H1 (cell line): ENCODE measurements at regions not wholly inside any gene's neighbourhood (a gene's known extent, or its start where the extent isn't known, plus 50 kb on each side); places are given as distances from the start of the nearest gene placed in this dataset.

ENCODE experiments used
- CTCF ChIA-PET: fragments of 300-600 bp; sonication (Branson Sonifier 250); formaldehyde crosslinking; loops from one replicate; lab custom pipeline; 2021; ENCODE audit not compliant: partially characterized antibody; lab: Charles Lee
- POLR2A ChIA-PET: fragments of 300-600 bp; sonication (Branson Sonifier 250); formaldehyde crosslinking; loops from one replicate; lab custom pipeline; 2021; ENCODE audit warnings: inconsistent platforms; ENCODE audit not compliant: partially characterized antibody; lab: Charles Lee
- DNase-seq, 2 experiments: peaks; one replicate each; pipeline versions ENCODE4 v3.0.0 to v3.0.0-alpha.2; 2010 to 2022; ENCODE audit warnings: low spot score in 2 of 2, low read depth in 1 of 2, mixed read lengths in 1 of 2
- FAIRE-seq: peaks from 2 replicates; lab custom pipeline; 2011; peaks lifted over from hg19 to GRCh38; lab: Jason Lieb, UNC
- H2AFZ ChIP-seq: 2 replicates; pipeline ENCODE4 v1.8.1; 2012; ENCODE audit warnings: low read length, inconsistent platforms
- H2AK5ac ChIP-seq: 2 replicates; pipeline ENCODE4 v1.6.1; 2013; ENCODE audit warnings: low read depth, low read length
- H2BK120ac ChIP-seq: replicated peaks from 2 replicates; pipeline ENCODE3; 2013; ENCODE audit warnings: low read depth, low read length, inconsistent platforms
- H2BK12ac ChIP-seq: 2 replicates; pipeline ENCODE4 v1.6.1; 2013; ENCODE audit warnings: low read depth, low read length
- H2BK15ac ChIP-seq: 2 replicates; pipeline ENCODE4 v1.6.1; 2013; ENCODE audit warnings: low read length
- H2BK20ac ChIP-seq: 2 replicates; pipeline ENCODE4 v1.6.1; 2013; ENCODE audit warnings: low read length
- H2BK5ac ChIP-seq: 2 replicates; pipeline ENCODE4 v1.6.1; 2013; ENCODE audit warnings: low read depth, low read length
- H3K14ac ChIP-seq: 2 replicates; pipeline ENCODE4 v1.6.1; 2013; ENCODE audit warnings: inconsistent platforms; ENCODE audit not compliant: insufficient read length
- H3K18ac ChIP-seq: 2 replicates; pipeline ENCODE4 v1.6.1; 2013; ENCODE audit warnings: low read length; ENCODE audit errors: extremely low read depth
- H3K23ac ChIP-seq: 2 replicates; pipeline ENCODE4 v1.6.1; 2013; ENCODE audit warnings: inconsistent platforms; ENCODE audit not compliant: insufficient read length
- H3K23me2 ChIP-seq: 2 replicates; pipeline ENCODE4 v1.6.1; 2013; ENCODE audit warnings: low read depth, low read length
- H3K27ac ChIP-seq: 2 replicates; pipeline ENCODE4 v1.6.1; 2011; ENCODE audit warnings: low read depth, low read length, inconsistent platforms
- H3K27me3 ChIP-seq, 4 experiments: replicated peaks in 1 of 4; 1 replicate in 1 of 4; 2 replicates in 3 of 4; pipeline versions ENCODE4 v1.6.1 to v1.8.1; 2011 to 2013; ENCODE audit warnings: low read length in 3 of 4, mild to moderate bottlenecking in 3 of 4, inconsistent platforms in 2 of 4, mixed read lengths in 2 of 4, moderate library complexity in 1 of 4; ENCODE audit not compliant: control insufficient read depth in 3 of 4, insufficient read depth in 3 of 4; ENCODE audit errors: extremely low read depth in 1 of 4
- H3K36me3 ChIP-seq, 4 experiments: 2 replicates each; pipeline versions ENCODE4 v1.6.1 to v1.8.1; 2011 to 2013; ENCODE audit warnings: mild to moderate bottlenecking in 4 of 4, low read length in 3 of 4, moderate library complexity in 2 of 4, control low read depth in 1 of 4, inconsistent platforms in 1 of 4; ENCODE audit not compliant: insufficient read depth in 4 of 4, control insufficient read depth in 2 of 4
- H3K4ac ChIP-seq: replicated peaks from 2 replicates; pipeline ENCODE3; 2013; ENCODE audit warnings: low read length, low read depth, mixed read lengths, inconsistent platforms; ENCODE audit not compliant: insufficient read length
- H3K4me1 ChIP-seq, 4 experiments: replicated peaks in 1 of 4; 1 replicate in 1 of 4; 2 replicates in 3 of 4; pipeline versions ENCODE4 v1.6.1 to v1.8.1; 2011 to 2013; ENCODE audit warnings: low read length in 3 of 4, inconsistent platforms in 2 of 4, mixed read lengths in 1 of 4; ENCODE audit not compliant: insufficient read depth in 4 of 4, control insufficient read depth in 3 of 4
- H3K4me2 ChIP-seq, 2 experiments: 2 replicates each; pipeline versions ENCODE4 v1.6.1 to v1.8.1; 2011 to 2013; ENCODE audit warnings: low read depth in 2 of 2, low read length in 2 of 2, control low read depth in 1 of 2, inconsistent platforms in 1 of 2, mild to moderate bottlenecking in 1 of 2; ENCODE audit not compliant: insufficient read depth in 1 of 2
- H3K4me3 ChIP-seq, 4 experiments: fragments of 200-600, 300-600 bp in 1 of 4; sonication (generic), shearing (Covaris generic), sonication (Bioruptor Twin) in 1 of 4; 2 replicates each; pipeline versions ENCODE4 v1.5.1 to v1.8.1; 2011 to 2016; ENCODE audit warnings: low read length in 4 of 4, low read depth in 3 of 4, control low read depth in 2 of 4, inconsistent platforms in 2 of 4, mild to moderate bottlenecking in 2 of 4, mixed read lengths in 1 of 4, moderate library complexity in 1 of 4; ENCODE audit not compliant: insufficient read depth in 2 of 4; ENCODE audit errors: extremely low read depth in 1 of 4
- H3K56ac ChIP-seq: replicated peaks from 2 replicates; pipeline ENCODE3; 2013; ENCODE audit warnings: low read depth, mild to moderate bottlenecking, mixed read lengths, low read length, inconsistent platforms; ENCODE audit not compliant: insufficient read length
- H3K79me1 ChIP-seq: 2 replicates; pipeline ENCODE4 v1.6.1; 2013; ENCODE audit warnings: low read depth, low read length, control low read depth
- H3K79me2 ChIP-seq, 2 experiments: 2 replicates each; pipeline versions ENCODE4 v1.6.1 to v1.8.1; 2012 to 2013; ENCODE audit warnings: low read length in 2 of 2, mild to moderate bottlenecking in 2 of 2, inconsistent platforms in 1 of 2; ENCODE audit not compliant: insufficient read depth in 2 of 2, control insufficient read depth in 1 of 2
- H3K9ac ChIP-seq, 4 experiments: replicated peaks in 1 of 4; 1 replicate in 1 of 4; 2 replicates in 3 of 4; pipeline versions ENCODE4 v1.6.1 to v1.8.1; 2011 to 2013; ENCODE audit warnings: low read depth in 3 of 4, low read length in 3 of 4, control low read depth in 2 of 4, mild to moderate bottlenecking in 2 of 4, moderate library complexity in 2 of 4, inconsistent platforms in 1 of 4; ENCODE audit errors: extremely low read depth in 1 of 4
- H3K9me3 ChIP-seq, 2 experiments: 2 replicates each; pipeline versions ENCODE4 v1.6.1 to v1.8.1; 2012 to 2013; ENCODE audit warnings: mild to moderate bottlenecking in 2 of 2, moderate library complexity in 2 of 2, control low read depth in 1 of 2, inconsistent platforms in 1 of 2, low read depth in 1 of 2, low read length in 1 of 2, mixed read lengths in 1 of 2; ENCODE audit not compliant: insufficient read depth in 2 of 2
- H4K20me1 ChIP-seq, 2 experiments: replicated peaks in 1 of 2; 2 replicates each; pipeline versions ENCODE3 to v1.8.1; 2011 to 2013; ENCODE audit warnings: inconsistent platforms in 2 of 2, low read length in 2 of 2, mild to moderate bottlenecking in 1 of 2; ENCODE audit not compliant: insufficient read depth in 2 of 2, control insufficient read depth in 1 of 2
- H4K5ac ChIP-seq: 2 replicates; pipeline ENCODE4 v1.6.1; 2013; ENCODE audit warnings: low read length, low read depth, mixed read lengths, inconsistent platforms; ENCODE audit not compliant: insufficient read length
- H4K8ac ChIP-seq: 2 replicates; pipeline ENCODE4 v1.8.0; 2013; ENCODE audit warnings: mild to moderate bottlenecking, moderate library complexity, low read length, inconsistent platforms; ENCODE audit not compliant: insufficient read depth; ENCODE audit errors: extremely low read depth
- H4K91ac ChIP-seq: replicated peaks from 2 replicates; pipeline ENCODE3; 2013; ENCODE audit warnings: low read length, mixed read lengths, inconsistent platforms; ENCODE audit not compliant: insufficient read length
- CTBP2 ChIP-seq: IDR thresholded peaks from 2 replicates; pipeline ENCODE4 v1.7.0; 2011; ENCODE audit warnings: borderline replicate concordance, mild to moderate bottlenecking, moderate library complexity, mixed read lengths, low read length; ENCODE audit not compliant: insufficient read depth, insufficient read length
- EGR1 ChIP-seq: IDR thresholded peaks from 2 replicates; pipeline ENCODE4 v1.6.1; 2011; ENCODE audit warnings: low read depth, low read length, borderline replicate concordance
- GTF2F1 ChIP-seq: IDR thresholded peaks from 2 replicates; pipeline ENCODE4 v1.6.1; 2012; ENCODE audit warnings: low read depth, low read length, improper control_type of control experiment, borderline replicate concordance
- HDAC6 ChIP-seq: IDR thresholded peaks from one replicate; pipeline ENCODE4 v1.7.1; 2012; ENCODE audit warnings: low read depth, mild to moderate bottlenecking, inconsistent platforms, low read length, moderate library complexity
- NANOG ChIP-seq: IDR thresholded peaks from 2 replicates; pipeline ENCODE4 v1.6.1; 2011; ENCODE audit warnings: low read length, low read depth, mild to moderate bottlenecking, inconsistent platforms; ENCODE audit not compliant: insufficient read depth, poor library complexity, severe bottlenecking
- POLR2AphosphoS5 ChIP-seq: IDR thresholded peaks from 2 replicates; pipeline ENCODE4 v1.6.1; 2011; ENCODE audit warnings: low read depth, low read length
- TCF12 ChIP-seq: IDR thresholded peaks from 2 replicates; pipeline ENCODE4 v1.6.1; 2011; ENCODE audit warnings: low read depth, mild to moderate bottlenecking, low read length
- WGBS, 2 experiments: shearing (Covaris generic) in 1 of 2; methylation state at CpG; one replicate each; pipeline versions ENCODE4 v1.1.6 to v1.1.7; 2013 to 2015; ENCODE audit warnings: low lambda C conversion rate in 2 of 2, mixed read lengths in 2 of 2, inconsistent platforms in 1 of 2, low coverage in 1 of 2, missing lambda C conversion rate in 1 of 2; ENCODE audit not compliant: insufficient replicate concordance in 2 of 2, insufficient coverage in 1 of 2, insufficient read length in 1 of 2; ENCODE audit errors: extremely low coverage in 1 of 2, missing lambda C conversion rate in 1 of 2; 5-methylcytosine and 5-hydroxymethylcytosine counted together

DNA sequence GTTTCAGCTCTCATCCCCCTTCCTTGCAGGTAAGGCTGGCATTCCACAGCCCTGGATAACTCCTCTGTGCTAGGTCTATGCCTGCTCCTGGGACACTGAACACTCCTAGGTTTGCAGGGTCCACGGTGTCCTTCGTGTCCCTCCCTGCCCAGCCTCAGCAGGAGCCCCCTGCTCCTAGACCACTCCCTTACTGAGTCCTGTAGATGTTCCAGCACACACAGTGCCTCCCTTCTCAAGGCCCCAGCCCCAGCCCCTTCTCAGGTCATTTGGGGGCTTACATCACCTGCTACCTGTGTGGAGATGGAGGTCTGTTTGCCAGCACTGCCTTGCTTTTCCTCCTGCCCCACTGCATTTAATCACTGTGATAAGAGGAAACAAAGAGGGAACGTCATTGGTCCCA lies 146.4 kb upstream of the TNP1 start:
- H3K4me1 ChIP-seq: no peaks in the 10 kb centered on the region
- no peaks in the 10 kb centered on the region for H3K9me3 ChIP-seq
- H4K91ac ChIP-seq: no peak overlapping the region
- H2BK5ac ChIP-seq: no peak overlapping the region
- no peak overlapping the region for H3K14ac ChIP-seq
- H4K5ac ChIP-seq: no peak overlapping the region
- H2AFZ ChIP-seq: no peak overlapping the region
- no peak overlapping the region for H3K23ac ChIP-seq
- no peaks in the 10 kb centered on the region for H4K20me1 ChIP-seq
- H3K4ac ChIP-seq: no peak overlapping the region
- H3K4me2 ChIP-seq: no peak overlapping the region
- no peak overlapping the region for H3K4me3 ChIP-seq
- no peak overlapping the region for H2BK12ac ChIP-seq
- H3K79me2 ChIP-seq: no peaks in the 10 kb centered on the region
- no peak overlapping the region for H2BK120ac ChIP-seq
- H3K27me3 ChIP-seq: 0 out of 7 replicates have a peak, but pooled peaks cover 0 to 2% (median 0%) of the 10 kb centered on the region in 4 experiments
- CTCF ChIA-PET: no interaction called here
- FAIRE-seq: no peak
- H3K9ac ChIP-seq: no peak overlapping the region
- TF ChIP-seq GTF2F1 (no peak), TCF12 (no peak), HDAC6 (no peak), POLR2AphosphoS5 (no peak), EGR1 (no peak), CTBP2 (no peak), NANOG (no peak)
- no peak overlapping the region for H2BK20ac ChIP-seq
- no peaks in the 10 kb centered on the region for H3K23me2 ChIP-seq
- no peak overlapping the region for H2BK15ac ChIP-seq
- no peak overlapping the region for H3K27ac ChIP-seq
- H3K18ac ChIP-seq: no peak overlapping the region
- H2AK5ac ChIP-seq: no peak overlapping the region
- 95% methylated on average over 3 of the region's 3 CpGs; no CpG with 5 or more reads in 1 of the 2 experiments for WGBS, 2 experiments
- H3K79me1 ChIP-seq: no peaks in the 10 kb centered on the region
- POLR2A ChIA-PET: no interaction called here
- no peaks in the 10 kb centered on the region for H3K36me3 ChIP-seq
- no peak overlapping the region for H3K56ac ChIP-seq
- H4K8ac ChIP-seq: no peak overlapping the region
- DNase-seq: no peak
